ENCODE measurements at regions not wholly inside any gene's neighbourhood (a gene's known extent, or its start where the extent isn't known, plus 50 kb on each side); places are given as distances from the start of the nearest gene placed in this dataset.

GRCh38 chr2:160889439-160890170 is 270.6 kb upstream of the TANK start:
- DNase-seq, result no peak

DNA sequence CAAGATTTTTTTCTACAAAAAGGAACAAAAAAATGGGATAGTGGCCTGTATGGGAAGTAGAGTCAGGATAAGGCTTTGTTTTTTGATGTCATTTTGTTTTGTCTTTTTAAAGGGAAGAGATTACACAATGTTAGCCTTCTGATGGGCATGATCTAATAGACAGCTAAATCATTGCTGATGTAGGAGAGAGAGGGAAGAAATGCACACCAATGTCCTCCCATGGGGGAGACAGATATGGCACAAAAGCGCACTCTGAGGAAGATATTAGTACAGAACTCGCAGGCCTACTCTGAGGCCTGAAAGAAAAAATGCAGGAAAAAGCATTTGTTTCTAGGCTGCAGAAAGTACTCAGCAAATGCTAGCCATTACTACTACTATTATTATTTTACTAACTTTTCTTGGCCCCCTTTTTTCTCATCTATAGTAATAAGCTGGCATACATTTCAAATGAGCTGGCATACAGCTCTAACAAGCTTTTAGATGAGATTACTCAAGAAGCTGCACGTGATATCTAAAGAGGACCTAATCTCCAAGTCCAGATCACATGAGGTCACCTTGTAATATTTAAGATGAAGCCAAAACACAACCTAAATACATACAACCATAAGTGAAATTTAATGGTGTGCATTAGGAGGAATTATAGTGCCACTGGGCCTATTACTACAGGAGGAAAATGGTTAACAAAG is 269.4 kb upstream of the TANK start:
- DNase-seq, result no peak

DNA sequence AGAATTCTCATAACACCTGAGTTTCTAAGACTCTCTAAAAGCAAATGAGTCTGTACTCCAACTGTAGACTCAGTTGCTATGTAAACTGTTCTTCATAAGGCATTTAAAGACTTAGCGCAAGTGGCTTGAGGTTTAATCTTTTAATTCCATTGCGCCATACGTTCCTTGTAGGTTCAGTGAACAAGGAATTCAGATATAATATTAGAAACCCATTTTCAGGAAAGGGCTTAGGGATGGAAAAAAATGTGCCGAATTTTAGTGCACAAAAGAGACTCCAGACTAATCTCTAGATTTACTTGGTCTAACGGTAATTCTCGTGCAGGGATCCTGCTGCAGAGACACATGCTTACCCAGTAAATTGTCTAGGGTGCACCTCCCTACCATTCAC is 268.9 kb upstream of the TANK start:
- no peak for DNase-seq

DNA sequence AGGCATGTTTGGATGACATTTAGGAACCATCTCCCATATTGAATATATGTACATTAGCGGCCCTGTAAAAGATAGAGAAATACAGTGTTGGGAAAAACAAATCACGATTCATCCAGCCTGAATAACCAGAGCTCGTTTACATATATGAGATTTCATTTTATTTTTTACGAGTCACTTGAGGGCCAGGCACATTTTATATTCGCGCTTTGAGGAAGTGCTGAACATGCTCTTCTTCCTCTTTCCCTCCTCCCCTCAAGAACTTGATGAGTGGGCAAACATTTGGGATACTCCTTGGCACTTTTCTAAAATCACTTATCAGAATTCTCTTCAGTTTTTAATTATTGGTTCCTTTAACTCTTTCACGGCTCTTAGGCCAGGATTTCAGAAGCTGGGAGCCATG is 268.0 kb upstream of the TANK start:
- DNase-seq, result no peak

- DNase-seq, result no peak
Observed at GRCh38 chr2:160893581-160893980, 266.6 kb upstream of the TANK start.

- no peak for DNase-seq
Observed at GRCh38 chr2:160898581-160899307, 261.5 kb upstream of the TANK start.

DNA sequence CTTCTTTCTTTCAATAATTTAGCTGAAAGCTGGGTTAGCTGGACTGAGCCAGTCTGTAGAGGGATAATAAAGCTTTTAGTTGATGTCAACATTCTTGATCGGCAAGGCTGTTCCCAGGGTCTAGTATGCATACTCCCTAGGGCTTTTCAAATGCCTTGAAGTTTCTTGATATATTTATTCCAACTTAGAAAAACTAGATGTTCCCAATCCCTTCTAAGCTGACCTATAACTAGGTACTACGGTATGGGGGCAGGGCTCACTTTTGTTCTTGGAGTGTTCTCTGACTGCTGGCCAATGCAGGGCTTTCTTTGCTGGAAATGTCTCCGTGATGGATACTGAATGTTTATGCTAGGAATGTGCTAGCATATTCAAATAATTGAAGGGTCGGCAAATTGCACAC is 258.6 kb upstream of the TANK start:
- DNase-seq, result no peak

- no peak for DNase-seq
Observed at GRCh38 chr2:160905862-160906261, 254.4 kb upstream of the TANK start.

- no peak for DNase-seq
Observed at GRCh38 chr2:160906878-160907277, 253.3 kb upstream of the TANK start.

- DNase-seq, result no peak
Observed at GRCh38 chr2:160907738-160908137, 252.5 kb upstream of the TANK start.

DNA sequence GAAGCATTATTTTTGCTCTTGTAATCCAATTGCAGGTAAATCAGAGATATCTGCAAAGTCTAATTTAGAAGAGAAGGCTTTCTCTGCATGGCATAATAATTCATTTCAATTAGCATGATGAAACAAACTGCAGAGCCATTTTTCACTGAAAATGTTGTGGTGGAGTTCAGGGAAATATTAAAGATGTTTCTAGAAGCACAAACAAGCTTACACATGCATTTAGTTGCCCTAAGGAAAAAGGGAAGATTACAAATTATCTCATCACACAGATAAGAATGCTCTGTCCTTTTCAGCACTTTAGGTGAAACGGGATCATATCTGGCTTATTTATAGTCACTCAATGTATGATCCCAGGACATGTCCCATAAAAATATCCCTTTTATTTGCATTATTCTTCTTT is 252.1 kb upstream of the TANK start:
- no peak for DNase-seq

DNA sequence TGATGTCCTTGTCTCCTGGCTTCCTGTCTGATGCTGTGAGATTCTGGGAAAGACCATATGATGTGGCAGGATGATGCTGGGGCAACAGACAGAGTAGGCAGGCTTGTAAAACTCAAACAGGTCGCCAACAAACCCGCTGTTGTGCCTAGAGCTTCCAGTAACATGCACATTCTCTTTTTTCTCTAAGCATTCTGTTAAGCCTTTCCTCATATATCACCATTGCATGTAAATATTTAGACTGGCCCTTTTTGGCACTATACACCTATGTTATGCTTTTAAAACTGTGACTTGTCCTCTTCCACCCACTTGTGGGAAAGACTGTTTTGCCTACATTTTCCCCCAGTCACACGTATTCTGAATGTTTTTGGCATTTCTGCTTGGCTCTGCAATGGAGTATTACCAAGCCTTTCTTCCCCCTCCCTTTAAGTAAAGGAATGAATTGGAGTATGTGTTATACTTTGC is 250.4 kb upstream of the TANK start:
- no peak for DNase-seq

DNA sequence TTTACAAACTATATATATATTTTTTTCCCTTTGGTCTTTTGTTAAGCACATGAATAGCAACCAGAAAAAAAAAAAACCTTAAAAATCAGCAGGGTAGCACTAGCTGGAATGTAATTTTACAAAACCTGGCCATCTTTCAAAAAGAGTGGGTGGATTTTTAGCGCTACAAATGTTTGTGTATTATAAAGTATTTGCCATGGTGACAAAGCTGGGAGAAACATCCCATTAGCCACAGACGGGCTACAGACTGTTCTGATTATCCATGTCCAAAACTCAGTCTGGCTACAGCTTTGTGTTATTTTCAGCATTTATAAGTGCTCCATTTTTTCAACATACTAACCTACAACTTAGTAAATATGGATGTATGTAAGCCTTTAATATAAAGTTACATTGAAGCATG is 249.5 kb upstream of the TANK start:
- DNase-seq, result no peak

GRCh38 chr2:160911258-160911657 is 249.0 kb upstream of the TANK start:
- DNase-seq, result no peak

GRCh38 chr2:160912276-160912675 is 248.0 kb upstream of the TANK start:
- DNase-seq, result no peak

- DNase-seq, result no peak
Observed at GRCh38 chr2:160913323-160913722, 246.9 kb upstream of the TANK start.

DNA sequence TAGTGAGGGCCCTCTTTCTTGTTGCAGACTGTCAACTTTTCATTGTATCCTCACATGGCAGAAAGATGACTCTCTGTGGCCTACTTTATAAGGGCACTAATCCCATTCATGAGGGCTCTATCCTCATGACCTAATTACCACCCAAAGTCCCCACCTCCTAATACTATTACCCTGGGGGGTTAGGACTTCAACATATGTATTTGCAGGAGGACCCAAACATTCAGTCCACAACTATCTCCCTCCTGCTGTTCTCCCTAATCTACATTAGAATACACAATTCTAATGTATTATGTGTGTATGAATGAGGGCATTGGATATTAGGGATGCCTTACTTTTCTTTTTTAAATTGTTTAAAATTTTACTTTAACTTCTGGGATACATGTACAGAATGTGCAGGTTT is 246.0 kb upstream of the TANK start:
- DNase-seq, result no peak

DNA sequence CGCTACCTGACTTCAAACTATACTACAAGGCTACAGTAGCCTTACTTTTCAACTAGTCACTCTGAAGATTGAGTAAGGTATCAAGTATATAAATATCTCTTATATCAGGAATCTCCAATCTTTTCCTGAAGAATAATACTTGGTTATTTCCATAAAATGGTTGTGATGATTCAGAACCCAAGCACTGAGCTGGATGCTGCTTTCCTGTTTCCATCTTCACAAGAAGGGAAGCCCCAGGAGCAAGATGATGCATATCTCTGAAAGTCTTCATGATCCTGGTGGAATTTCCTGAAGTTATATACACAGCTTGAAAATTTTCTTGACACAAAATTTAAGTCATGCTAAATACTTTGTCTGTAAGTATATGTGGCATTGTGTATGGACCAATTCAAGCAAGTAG is 243.9 kb upstream of the TANK start:
- DNase-seq, result no peak

DNA sequence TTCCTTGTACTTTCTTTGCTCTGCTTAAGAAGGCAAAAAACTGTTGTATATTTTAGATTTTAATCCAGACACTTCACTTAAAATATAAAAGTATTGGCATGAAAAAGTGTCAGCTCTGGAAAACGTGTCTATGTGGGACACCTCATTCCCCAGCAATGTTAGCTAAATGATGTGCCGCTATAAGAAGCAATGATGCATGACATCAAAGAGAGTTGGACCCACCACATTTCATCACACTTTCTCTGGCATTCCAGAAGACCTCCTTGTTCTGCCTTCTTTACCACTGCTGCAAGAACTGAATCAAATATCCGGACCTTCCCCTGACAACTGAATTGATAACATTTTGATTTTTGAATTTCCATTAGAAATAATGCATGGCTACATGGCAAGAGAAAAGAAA is 242.4 kb upstream of the TANK start:
- no peak for DNase-seq

GRCh38 chr2:160918258-160918657 is 242.0 kb upstream of the TANK start:
- no peak for DNase-seq

- DNase-seq, result peak; percentile 35
Observed at GRCh38 chr2:160918906-160919503, 241.2 kb upstream of the TANK start.

DNA sequence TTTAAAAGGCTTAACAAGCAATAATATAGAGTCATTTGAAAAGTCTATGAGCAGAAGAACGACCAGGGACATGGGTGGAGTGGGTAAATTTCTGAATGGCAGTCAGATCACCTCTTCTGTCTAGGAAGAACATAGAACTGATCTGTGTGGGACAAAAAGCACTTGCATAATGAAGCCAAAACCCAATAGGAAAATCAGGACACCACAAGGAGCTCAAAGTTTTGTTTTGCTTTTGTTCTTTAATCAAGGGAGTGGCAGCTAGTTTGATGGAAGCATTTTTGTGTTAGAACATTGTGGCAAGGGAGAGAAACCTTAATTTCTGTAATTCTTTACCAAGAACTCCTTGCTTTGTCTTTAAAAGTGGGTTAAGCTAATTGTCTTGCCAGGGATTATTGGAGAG is 240.2 kb upstream of the TANK start:
- DNase-seq, result no peak

DNA sequence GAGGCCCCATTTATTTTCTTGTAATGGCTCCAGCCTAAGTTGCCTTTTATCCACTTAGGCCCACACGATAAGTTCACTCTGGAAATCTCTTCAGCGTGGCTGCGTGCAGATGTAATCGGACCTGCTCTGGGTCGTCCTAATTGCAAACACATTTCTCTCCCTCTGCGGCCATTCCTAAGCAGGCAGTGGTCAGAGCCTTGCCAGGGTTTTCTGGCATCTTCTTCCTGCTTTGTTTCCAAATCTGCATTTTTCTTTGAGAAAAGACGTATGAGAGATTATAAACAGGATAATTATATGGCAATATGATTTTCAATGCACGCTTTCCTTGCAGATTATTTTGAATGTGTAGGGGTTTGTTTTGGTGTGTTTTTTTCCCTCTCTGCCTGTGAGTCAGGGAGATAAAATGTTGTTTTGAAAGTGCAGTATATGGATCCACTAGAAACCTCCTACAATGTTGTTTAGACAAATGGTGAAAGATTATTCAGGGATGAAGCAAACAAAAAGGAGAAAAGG is 239.4 kb upstream of the TANK start:
- no peak for DNase-seq
